PC-3 (cell line): ENCODE measurements at regions not wholly inside any gene's neighbourhood (a gene's known extent, or its start where the extent isn't known, plus 50 kb on each side); places are given as distances from the start of the nearest gene placed in this dataset.
A peak's percentile ranks its signal among the peaks of the same experiment; 100 is the strongest.
"Not testable (repeated sequence)": the region's sequence is repeated elsewhere in the genome, so short reads cannot be mapped to it uniquely, and the experiment has no call there.

Experiments used
- ATAC-seq: fragments of 200-7000 bp; cut with Tn5 transposase; 2 replicates; pipeline ENCODE4 v1.9.1; 2020; ENCODE audit warnings: mild to moderate bottlenecking, moderate library complexity
- BruUV-seq: library from RNA; stranded (reverse); fragments of 400-500 nt; replicated peaks from 2 replicates; lab custom pipeline; 2021; lab: Mats Ljungman, UMichigan
- CTCF ChIA-PET: fragments of 300-600 bp; sonication (Branson Sonifier 250); formaldehyde crosslinking; loops from one replicate; lab custom pipeline; 2022; ENCODE audit warnings: antibody characterized with exemption; lab: Charles Lee
- POLR2A ChIA-PET: fragments of 300-600 bp; sonication (Branson Sonifier 250); formaldehyde crosslinking; loops from one replicate; lab custom pipeline; 2022; ENCODE audit warnings: antibody characterized with exemption; ENCODE audit not compliant: unreplicated experiment; lab: Charles Lee
- DNase-seq: peaks from one replicate; pipeline ENCODE4 v3.0.0-alpha.2; 2015
- H2AFZ ChIP-seq: fragments of 300-600 bp; sonication (generic); 2 replicates; pipeline ENCODE4 v1.6.0; 2016; ENCODE audit warnings: antibody characterized with exemption, low read length
- H3F3A ChIP-seq: fragments of 300-600 bp; sonication (generic); one replicate; pipeline ENCODE4 v1.6.0; 2017; ENCODE audit warnings: antibody characterized with exemption, low read length, control low read depth, mild to moderate bottlenecking; ENCODE audit not compliant: unreplicated experiment
- H3K27ac ChIP-seq: fragments of 300-600 bp; sonication (generic); 2 replicates; pipeline ENCODE4 v1.5.1; 2016; ENCODE audit warnings: mild to moderate bottlenecking, low read length
- H3K27me3 ChIP-seq: fragments of 300-600 bp; sonication (generic); 2 replicates; pipeline ENCODE4 v1.6.1; 2016; ENCODE audit warnings: low read length, mixed read lengths
- H3K36me3 ChIP-seq: fragments of 300-600 bp; sonication (generic); 2 replicates; pipeline ENCODE4 v1.6.1; 2016; ENCODE audit warnings: low read depth, mixed run types, low read length, mixed read lengths
- H3K4me1 ChIP-seq: fragments of 300-600 bp; sonication (generic); 2 replicates; pipeline ENCODE4 v1.5.1; 2016; ENCODE audit warnings: low read length; ENCODE audit not compliant: insufficient read depth
- H3K4me2 ChIP-seq: fragments of 300-600 bp; sonication (generic); 2 replicates; pipeline ENCODE4 v1.6.0; 2016; ENCODE audit warnings: low read length
- H3K4me3 ChIP-seq: fragments of 300-600 bp; sonication (generic); 2 replicates; pipeline ENCODE4 v1.5.1; 2016; ENCODE audit warnings: mild to moderate bottlenecking, low read length, mixed read lengths
- H3K79me2 ChIP-seq: fragments of 300-600 bp; sonication (generic); 2 replicates; pipeline ENCODE4 v1.6.1; 2017; ENCODE audit warnings: low read length, mixed read lengths
- H3K9ac ChIP-seq: fragments of 300-600 bp; sonication (generic); 2 replicates; pipeline ENCODE4 v1.6.0; 2016; ENCODE audit warnings: mild to moderate bottlenecking, low read length
- H3K9me2 ChIP-seq: fragments of 300-600 bp; sonication (generic); replicated peaks from 2 replicates; pipeline ENCODE4 v1.6.1; 2016; ENCODE audit warnings: mixed run types, low read length, mixed read lengths
- H3K9me3 ChIP-seq: fragments of 300-600 bp; sonication (generic); 2 replicates; pipeline ENCODE4 v1.6.1; 2016; ENCODE audit warnings: low read length, mixed read lengths
- H4K20me1 ChIP-seq: fragments of 300-600 bp; sonication (generic); 2 replicates; pipeline ENCODE4 v1.6.1; 2016; ENCODE audit warnings: low read length, mixed read lengths
- CTCF ChIP-seq: fragments of 300-600 bp; sonication (generic); conservative IDR thresholded peaks from 2 replicates; pipeline ENCODE4 v1.5.1; 2017; ENCODE audit warnings: antibody characterized with exemption, low read depth, mild to moderate bottlenecking, low read length
- EZH2 ChIP-seq: fragments of 300-600 bp; sonication (generic); IDR thresholded peaks from one replicate; pipeline ENCODE4 v1.6.1; 2017; ENCODE audit warnings: antibody characterized with exemption, mild to moderate bottlenecking, low read length; ENCODE audit not compliant: unreplicated experiment
- EZH2phosphoT487 ChIP-seq: fragments of 300-600 bp; sonication (generic); IDR thresholded peaks from 2 replicates; pipeline ENCODE4 v1.6.1; 2018; ENCODE audit warnings: mild to moderate bottlenecking, antibody characterized with exemption, low read length, borderline replicate concordance
- intact Hi-C: fragments of 100-400 bp; cut with micrococcal nuclease; formaldehyde crosslinking; loops from 2 replicates; pipeline ENCODE4 v1.9.0; 2023

- BruUV-seq = no TSS peak
- H3K9me3 ChIP-seq = no peaks in the 10 kb centered on the region
- H3K9me2 ChIP-seq = no peaks in the 10 kb centered on the region
- H3F3A ChIP-seq = no peaks in the 10 kb centered on the region
- intact Hi-C loops = loop anchor here (10.0 kb wide), 1 partner anchor 1114 kb away; no protein-coding TSS in a partner anchor
- H3K4me2 ChIP-seq = peak overlapping the region; percentile 66
- H2AFZ ChIP-seq = no peak overlapping the region
- POLR2A ChIA-PET = no interaction called here
- no peaks in the 10 kb centered on the region for H3K79me2 ChIP-seq
- H3K27ac ChIP-seq = peak overlapping the region; percentile 32
- no peaks in the 10 kb centered on the region for H4K20me1 ChIP-seq
- no peaks in the 10 kb centered on the region for H3K27me3 ChIP-seq
- H3K4me3 ChIP-seq = no peak overlapping the region
- DNase-seq (peak; percentile 70), ATAC-seq (peak; percentile 64)
- H3K36me3 ChIP-seq = no peaks in the 10 kb centered on the region
- H3K4me1 ChIP-seq = peaks cover 18% of the 10 kb centered on the region
- no peak overlapping the region for H3K9ac ChIP-seq
- CTCF ChIA-PET = no interaction called here
- TF ChIP-seq CTCF = no peak
- TF ChIP-seq EZH2phosphoT487 = no peak
- no peak for TF ChIP-seq EZH2
Observed at GRCh38 chr18:43780782-43781340, 503.6 kb upstream of the SYT4 start.

GRCh38 chr18:43785158-43785557 lies 507.9 kb upstream of the SYT4 start:
- DNase-seq = no peak
- Histone ChIP-seq H4K20me1 (no peaks in the 10 kb centered on the region), H3K79me2 (no peaks in the 10 kb centered on the region), H3K9me2 (no peaks in the 10 kb centered on the region), H3K4me2 (no peak overlapping the region), H3K4me3 (no peak overlapping the region), H3K36me3 (no peaks in the 10 kb centered on the region), H3K4me1 (peaks cover 19% of the 10 kb centered on the region), H3K27ac (no peak overlapping the region), H3K9me3 (no peaks in the 10 kb centered on the region), H2AFZ (no peak overlapping the region), H3K27me3 (no peaks in the 10 kb centered on the region), H3F3A (no peaks in the 10 kb centered on the region), H3K9ac (no peak overlapping the region)
- intact Hi-C loops = loop anchor here (5.0 to 10.0 kb wide), 2 partner anchors 312 to 1110 kb away; no protein-coding TSS in a partner anchor
- ChIA-PET CTCF (no interaction called here), POLR2A (no interaction called here)
- BruUV-seq = no TSS peak
- TF ChIP-seq EZH2phosphoT487 (no peak), EZH2 (no peak), CTCF (no peak)
- ATAC-seq = no peak

- Histone ChIP-seq H3K27me3 (no peaks in the 10 kb centered on the region), H3K4me2 (no peak overlapping the region), H2AFZ (no peak overlapping the region), H3K4me1 (peaks cover 6% of the 10 kb centered on the region; the same call in 1 of the 2 replicates), H4K20me1 (no peaks in the 10 kb centered on the region), H3K36me3 (no peaks in the 10 kb centered on the region), H3K79me2 (no peaks in the 10 kb centered on the region), H3K9me2 (no peaks in the 10 kb centered on the region), H3K9me3 (no peaks in the 10 kb centered on the region), H3F3A (no peaks in the 10 kb centered on the region), H3K9ac (no peak overlapping the region), H3K27ac (no peak overlapping the region), H3K4me3 (no peak overlapping the region)
- ChIA-PET POLR2A (no interaction called here), CTCF (no interaction called here)
- ATAC-seq (no peak), DNase-seq (no peak)
- no peak for TF ChIP-seq CTCF
- no peak for TF ChIP-seq EZH2phosphoT487
- TF ChIP-seq EZH2 = no peak
- no TSS peak for BruUV-seq
- intact Hi-C loops = loop anchor here (5.0 to 10.0 kb wide), 2 partner anchors 310 to 1108 kb away; no protein-coding TSS in a partner anchor
Observed at GRCh38 chr18:43786893-43787292, 509.6 kb upstream of the SYT4 start.

DNA sequence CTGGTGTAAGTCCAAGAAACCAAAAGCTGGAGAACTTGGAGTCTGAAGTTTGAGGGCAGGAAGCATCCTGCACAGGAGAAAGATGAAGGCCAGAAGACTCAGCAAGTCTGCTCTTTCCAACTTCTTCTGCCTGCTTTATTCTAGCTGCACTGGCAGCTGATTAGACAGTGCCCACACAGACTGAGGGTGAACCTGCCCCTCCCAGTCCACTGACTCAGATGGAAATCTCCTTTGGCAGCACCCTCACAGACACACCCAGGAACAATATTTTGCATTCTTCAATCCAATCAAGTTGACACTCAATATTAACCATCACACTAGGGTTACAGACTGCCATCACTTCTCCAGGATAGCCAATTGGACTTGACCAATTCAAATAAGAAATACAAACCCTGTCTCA lies 510.4 kb upstream of the SYT4 start:
- H3F3A ChIP-seq, POLR2A ChIA-PET, H3K36me3 ChIP-seq, H3K4me1 ChIP-seq, H3K27ac ChIP-seq, BruUV-seq, H3K79me2 ChIP-seq, H3K4me2 ChIP-seq, H3K4me3 ChIP-seq, H3K9me2 ChIP-seq, H4K20me1 ChIP-seq, H2AFZ ChIP-seq, H3K27me3 ChIP-seq, H3K9ac ChIP-seq, CTCF ChIA-PET, H3K9me3 ChIP-seq: not testable (repeated sequence)
- intact Hi-C loops = loop anchor here (5.0 to 10.0 kb wide), 2 partner anchors 310 to 1107 kb away; no protein-coding TSS in a partner anchor
- peak; percentile 89 for ATAC-seq
- DNase-seq = peak; percentile 39
